Keratinocyte (primary cell): ENCODE measurements at regions not wholly inside any gene's neighbourhood (a gene's known extent, or its start where the extent isn't known, plus 50 kb on each side); places are given as distances from the start of the nearest gene placed in this dataset.

Experiments
- DNase-seq: peaks from one replicate; pipeline ENCODE4 v3.0.0-alpha.2; 2011; ENCODE audit warnings: low read depth, missing footprints, low spot score
- FAIRE-seq: peaks from 2 replicates; lab custom pipeline; 2011; peaks lifted over from hg19 to GRCh38; lab: Jason Lieb, UNC
- H2AFZ ChIP-seq: 2 replicates; pipeline ENCODE4 v1.6.0; 2012; ENCODE audit warnings: low read length, control low read depth, inconsistent platforms; ENCODE audit not compliant: control insufficient read depth
- H3K27ac ChIP-seq: 2 replicates; pipeline ENCODE4 v1.5.1; 2011; ENCODE audit warnings: low read length; ENCODE audit not compliant: control insufficient read depth, insufficient read depth
- H3K27me3 ChIP-seq: 3 replicates; pipeline ENCODE4 v1.6.0; 2011; ENCODE audit warnings: low read length; ENCODE audit not compliant: control insufficient read depth, insufficient read depth; ENCODE audit errors: extremely low read depth
- H3K36me3 ChIP-seq, 2 experiments: 2 replicates in 1 of 2; 3 replicates in 1 of 2; pipeline ENCODE4 v1.5.1; 2011; ENCODE audit warnings: low read length in 2 of 2, mild to moderate bottlenecking in 1 of 2; ENCODE audit not compliant: control insufficient read depth in 2 of 2, insufficient read depth in 2 of 2; ENCODE audit errors: extremely low read depth in 1 of 2
- H3K4me1 ChIP-seq: 3 replicates; pipeline ENCODE4 v1.5.1; 2011; ENCODE audit warnings: low read length; ENCODE audit not compliant: control insufficient read depth, insufficient read depth; ENCODE audit errors: extremely low read depth
- H3K4me2 ChIP-seq: 3 replicates; pipeline ENCODE4 v1.6.0; 2011; ENCODE audit warnings: low read depth, low read length; ENCODE audit not compliant: control insufficient read depth, insufficient read depth; ENCODE audit errors: extremely low read depth
- H3K4me3 ChIP-seq, 3 experiments: fragments of 200-600 bp in 1 of 3; sonication (generic) in 1 of 3; 2 replicates in 2 of 3; 3 replicates in 1 of 3; pipeline ENCODE4 v1.5.1; 2011 to 2016; ENCODE audit warnings: low read length in 3 of 3, mild to moderate bottlenecking in 3 of 3, control low read depth in 2 of 3, inconsistent platforms in 1 of 3, low read depth in 1 of 3, mixed read lengths in 1 of 3, mixed run types in 1 of 3, moderate library complexity in 1 of 3; ENCODE audit not compliant: control insufficient read depth in 2 of 3, insufficient read depth in 2 of 3; ENCODE audit errors: extremely low read depth in 1 of 3
- H3K79me2 ChIP-seq: 2 replicates; pipeline ENCODE4 v1.6.0; 2012; ENCODE audit warnings: low read length; ENCODE audit not compliant: control insufficient read depth, insufficient read depth
- H3K9ac ChIP-seq: 3 replicates; pipeline ENCODE4 v1.6.0; 2011; ENCODE audit warnings: low read length; ENCODE audit not compliant: control insufficient read depth, insufficient read depth; ENCODE audit errors: extremely low read depth
- H3K9me1 ChIP-seq: 3 replicates; pipeline ENCODE4 v1.6.0; 2011; ENCODE audit warnings: low read length; ENCODE audit not compliant: control insufficient read depth, insufficient read depth; ENCODE audit errors: extremely low read depth
- H3K9me3 ChIP-seq: 2 replicates; pipeline ENCODE4 v1.5.1; 2012; ENCODE audit warnings: low read depth, low read length; ENCODE audit not compliant: control insufficient read depth
- H4K20me1 ChIP-seq: 3 replicates; pipeline ENCODE4 v1.6.0; 2011; ENCODE audit warnings: low read length; ENCODE audit not compliant: control insufficient read depth, insufficient read depth; ENCODE audit errors: extremely low read depth
- CTCF ChIP-seq, 3 experiments: IDR thresholded peaks in 1 of 3; conservative IDR thresholded peaks in 1 of 3; optimal IDR thresholded peaks in 1 of 3; 2 replicates in 2 of 3; 3 replicates in 1 of 3; pipeline versions ENCODE3 to v1.5.1; 2011; ENCODE audit warnings: low read length in 3 of 3, mild to moderate bottlenecking in 3 of 3, moderate library complexity in 2 of 3, control low read depth in 1 of 3, inconsistent platforms in 1 of 3; ENCODE audit not compliant: insufficient read depth in 2 of 3; ENCODE audit errors: extremely low read depth in 1 of 3
- EZH2 ChIP-seq: IDR thresholded peaks from one replicate; pipeline ENCODE4 v1.6.1; 2012; ENCODE audit warnings: inconsistent platforms, mild to moderate bottlenecking, low read length, moderate library complexity
- dilution Hi-C: fragments of 300-500 bp; cut with MboI; formaldehyde crosslinking; loops from one replicate; pipeline ENCODE4 v1.7.0; 2020; ENCODE audit warnings: low sequenced_read_pairs; ENCODE audit not compliant: extremely low pct_ligation_motif_present

DNA sequence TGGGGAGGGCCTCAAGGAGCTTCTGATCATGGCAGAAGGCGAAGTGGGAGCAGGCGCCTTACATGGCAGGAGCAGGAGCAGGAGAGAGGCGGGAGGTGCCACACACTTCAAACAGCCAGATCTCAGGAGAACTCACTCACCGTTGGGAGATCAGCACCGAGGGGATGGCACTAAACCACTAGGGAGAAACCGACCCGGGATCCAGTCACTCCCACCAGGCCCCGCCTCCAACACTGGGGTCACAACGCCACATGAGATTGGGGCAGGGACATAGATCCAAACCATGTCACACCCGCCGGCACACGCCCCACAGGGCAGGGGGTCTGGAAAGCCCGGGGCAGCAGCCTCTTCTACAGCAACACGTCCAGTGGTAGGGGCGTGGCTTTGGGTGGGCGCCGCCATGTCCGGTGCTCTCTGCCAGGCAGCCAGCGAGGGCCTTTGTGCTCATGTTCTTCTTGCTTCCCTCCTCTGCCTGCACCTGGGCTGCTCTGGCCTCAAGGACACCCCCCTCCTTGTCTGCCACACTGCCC is 233.8 kb upstream of the SHH start:
- Histone ChIP-seq H3K79me2 (no peaks in the 10 kb centered on the region), H3K9ac (no peak overlapping the region), H3K9me3 (peaks cover 4% of the 10 kb centered on the region), H3K4me2 (no peak overlapping the region), H4K20me1 (no peaks in the 10 kb centered on the region), H3K27ac (no peak overlapping the region), H3K4me1 (no peaks in the 10 kb centered on the region), H3K27me3 (no peaks in the 10 kb centered on the region), H3K4me3 (no peak overlapping the region), H3K9me1 (no peaks in the 10 kb centered on the region), H2AFZ (no peak overlapping the region), H3K36me3 (no peaks in the 10 kb centered on the region)
- FAIRE-seq (no peak), DNase-seq (no peak)
- dilution Hi-C loops, result no loop called here
- TF ChIP-seq CTCF (optimal IDR thresholded peaks at IDR 0.05 in 1 of 3, IDR thresholded peaks at IDR 0.05 in 1 of 3, conservative IDR thresholded peaks at IDR 0.05 in 1 of 3; ENCODE audit: extremely low read depth in 1 of 3, insufficient read depth in 2 of 3, low read length in 3 of 3) (no peak), EZH2 (no peak)

GRCh38 chr7:156043416-156044178 is 231.3 kb upstream of the SHH start:
- H4K20me1 ChIP-seq, result no peaks in the 10 kb centered on the region
- H3K9me1 ChIP-seq, result no peaks in the 10 kb centered on the region
- dilution Hi-C loops, result no loop called here
- peaks cover 3% of the 10 kb centered on the region for H3K9me3 ChIP-seq
- no peaks in the 10 kb centered on the region for H3K36me3 ChIP-seq
- H3K79me2 ChIP-seq, result no peaks in the 10 kb centered on the region
- H3K9ac ChIP-seq, result no peak overlapping the region
- H3K27ac ChIP-seq, result no peak overlapping the region
- H3K27me3 ChIP-seq, result peaks cover 5% of the 10 kb centered on the region
- no peak for FAIRE-seq
- H2AFZ ChIP-seq, result no peak overlapping the region
- no peak for TF ChIP-seq CTCF (optimal IDR thresholded peaks at IDR 0.05 in 1 of 3, IDR thresholded peaks at IDR 0.05 in 1 of 3, conservative IDR thresholded peaks at IDR 0.05 in 1 of 3; ENCODE audit: extremely low read depth in 1 of 3, insufficient read depth in 2 of 3, low read length in 3 of 3)
- TF ChIP-seq EZH2, result no peak
- H3K4me1 ChIP-seq, result no peaks in the 10 kb centered on the region
- H3K4me2 ChIP-seq, result no peak overlapping the region
- DNase-seq, result no peak
- no peak overlapping the region for H3K4me3 ChIP-seq
